Activated CD4-positive, CD25-positive, alpha-beta regulatory T cell treated with anti-CD3 and anti-CD28 coated beads, Interleukin-2, amount 50 U/mL, for 24 hours (primary cell): ENCODE measurements at regions not wholly inside any gene's neighbourhood (a gene's known extent, or its start where the extent isn't known, plus 50 kb on each side); places are given as distances from the start of the nearest gene placed in this dataset.
"Not testable (repeated sequence)": the region's sequence is repeated elsewhere in the genome, so short reads cannot be mapped to it uniquely, and the experiment has no call there.

Source experiments
- ATAC-seq, 2 donors: fragments of 150-1000 bp; cut with Tn5 transposase; one replicate each; pipeline ENCODE4 v1.10.0; 2021; ENCODE audit warnings: mild to moderate bottlenecking in 1 of 2, moderate library complexity in 1 of 2

DNA sequence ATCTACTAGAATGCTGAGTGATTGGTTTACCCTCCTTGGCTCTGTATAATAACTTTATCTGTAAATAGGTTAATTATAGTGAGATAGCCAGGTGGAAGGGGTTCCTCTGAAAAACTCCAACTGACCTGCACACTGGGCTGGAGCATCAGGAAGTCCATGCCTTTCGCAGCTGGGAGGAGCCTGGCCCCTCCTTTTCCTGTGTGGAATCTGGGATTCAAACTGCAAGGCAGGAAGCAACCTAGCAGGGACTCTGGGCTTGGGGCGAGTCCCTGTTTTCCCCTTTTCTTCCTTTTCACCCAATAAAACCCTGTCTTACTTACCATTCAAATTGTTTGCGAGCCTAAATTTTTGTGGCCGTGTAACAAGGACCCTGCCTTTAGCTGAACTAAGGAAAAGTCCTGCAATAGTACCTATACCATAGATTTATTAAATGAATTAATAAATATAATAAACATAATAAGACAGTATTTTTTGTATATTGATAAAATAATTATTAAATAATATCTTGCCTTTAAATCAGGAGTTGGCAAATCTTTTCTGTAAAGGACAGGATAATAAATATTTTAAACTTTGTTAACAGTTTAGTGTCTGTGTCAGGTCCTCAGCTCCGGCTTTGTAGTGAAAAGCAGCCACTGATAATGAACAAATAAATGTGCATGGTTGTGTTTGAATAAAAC lies 406.2 kb upstream of the MMS22L start:
- ATAC-seq: no peak

DNA sequence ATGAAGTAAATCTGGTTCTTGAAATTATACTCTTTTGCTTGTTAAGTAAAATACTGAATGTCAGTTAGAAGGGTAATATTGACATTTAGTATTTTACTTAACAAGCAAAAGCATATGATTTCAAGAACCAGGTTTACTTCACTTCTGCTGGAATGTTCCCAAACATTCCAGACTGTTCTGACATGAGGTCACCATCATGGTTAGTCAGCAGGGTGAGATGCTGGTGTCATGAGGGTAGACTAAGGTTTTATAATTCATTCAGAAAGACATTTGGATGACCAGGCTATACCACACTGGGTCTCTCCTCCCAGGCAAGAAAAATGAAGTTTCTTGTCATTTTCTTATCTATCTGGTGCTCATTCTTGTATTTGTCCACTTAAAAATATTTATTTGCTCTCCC lies 414.4 kb upstream of the MMS22L start:
- no peak for ATAC-seq

DNA sequence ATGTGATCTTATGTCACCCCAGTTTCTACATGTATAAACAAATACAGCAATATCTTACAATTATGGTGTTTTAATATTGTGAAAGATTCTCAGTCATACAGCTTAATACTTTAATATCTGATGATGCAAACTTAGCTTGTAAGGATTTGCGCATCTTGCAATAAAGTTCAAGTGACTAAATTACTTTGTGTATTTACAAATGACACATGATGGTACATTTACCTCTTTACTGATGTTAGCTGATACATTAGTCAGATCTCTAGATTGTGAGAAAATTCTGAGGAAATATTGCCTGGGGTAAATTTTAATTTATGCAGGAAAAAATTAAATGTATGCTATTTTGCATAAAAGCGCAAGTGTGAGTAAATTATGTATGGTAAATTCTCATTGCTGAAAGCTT lies 418.8 kb upstream of the MMS22L start:
- ATAC-seq: no peak

DNA sequence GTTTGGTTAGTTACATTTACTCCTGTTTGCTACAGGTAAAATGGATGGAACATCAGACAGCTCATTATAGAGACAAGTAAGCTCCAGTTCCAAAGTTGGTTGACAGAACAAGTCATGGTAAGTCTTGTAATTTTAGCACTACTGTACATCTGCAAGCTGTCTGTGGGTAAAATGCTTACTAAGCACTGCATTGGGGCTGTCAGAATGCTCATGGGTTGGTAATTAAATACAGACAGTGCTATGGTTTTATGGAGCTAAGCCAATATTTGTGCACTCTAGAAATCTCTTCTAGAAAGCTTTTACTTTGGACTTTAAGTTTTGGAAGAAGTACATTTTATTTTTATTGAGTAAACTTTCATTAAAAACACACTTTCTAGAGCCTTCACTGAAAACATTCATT lies 419.2 kb upstream of the MMS22L start:
- ATAC-seq: no peak

DNA sequence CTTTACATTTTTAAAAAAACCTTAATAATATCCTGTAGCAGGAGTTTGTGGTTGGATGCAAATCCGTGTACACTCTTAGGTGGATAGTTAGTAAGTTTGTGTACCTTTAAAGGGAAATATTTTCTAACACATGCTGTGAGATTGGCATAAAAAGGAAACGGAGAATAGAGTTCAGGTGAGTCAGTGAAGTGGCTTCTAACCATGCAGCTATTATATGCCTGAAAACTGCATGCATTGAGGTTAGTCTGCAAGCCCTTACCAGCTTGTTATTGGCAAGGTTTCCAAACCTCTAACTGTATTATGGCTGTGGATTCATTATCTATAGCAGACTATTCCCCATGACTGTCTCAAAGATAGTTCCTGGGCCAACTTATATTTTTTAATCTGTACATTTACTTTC lies 420.6 kb upstream of the MMS22L start:
- no peak for ATAC-seq

DNA sequence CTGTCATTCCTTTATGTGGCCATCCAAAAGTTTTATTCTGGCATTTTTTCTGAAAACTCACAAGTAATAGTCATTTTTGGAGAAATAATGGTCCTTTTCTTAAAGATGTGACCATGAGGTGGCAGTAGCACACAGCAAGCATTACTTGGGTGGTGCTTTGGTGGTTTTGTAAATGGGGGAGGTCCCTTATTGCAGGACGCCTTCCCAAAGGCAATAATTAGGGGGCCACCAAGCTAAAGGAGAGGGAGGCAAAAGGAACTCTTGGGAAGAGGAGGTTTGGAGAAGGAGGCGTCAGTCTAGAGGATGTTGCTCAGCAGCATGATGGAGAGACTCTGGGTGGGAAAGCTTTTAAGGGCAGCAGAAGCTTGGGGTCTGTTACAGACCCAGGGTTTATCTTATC lies 422.6 kb upstream of the MMS22L start:
- ATAC-seq: no peak

DNA sequence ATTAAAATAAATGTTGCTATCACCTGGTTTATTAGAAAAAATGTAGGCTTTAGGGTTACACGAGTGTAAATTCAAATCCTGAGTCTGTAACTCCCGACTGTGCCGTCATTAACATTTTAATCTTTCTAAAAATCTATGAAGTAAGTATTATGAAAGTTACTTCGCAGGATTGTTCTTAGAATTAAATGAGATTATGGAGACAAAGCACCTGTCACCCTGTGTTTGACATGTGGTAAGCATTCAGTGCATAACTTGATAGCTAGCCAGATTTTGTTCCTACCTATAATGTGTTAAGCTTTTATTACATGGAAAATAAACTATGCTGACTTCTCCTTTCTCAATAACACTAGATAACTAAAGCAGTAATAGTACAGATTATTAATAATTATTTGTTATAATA lies 429.7 kb upstream of the MMS22L start:
- no peak for ATAC-seq

DNA sequence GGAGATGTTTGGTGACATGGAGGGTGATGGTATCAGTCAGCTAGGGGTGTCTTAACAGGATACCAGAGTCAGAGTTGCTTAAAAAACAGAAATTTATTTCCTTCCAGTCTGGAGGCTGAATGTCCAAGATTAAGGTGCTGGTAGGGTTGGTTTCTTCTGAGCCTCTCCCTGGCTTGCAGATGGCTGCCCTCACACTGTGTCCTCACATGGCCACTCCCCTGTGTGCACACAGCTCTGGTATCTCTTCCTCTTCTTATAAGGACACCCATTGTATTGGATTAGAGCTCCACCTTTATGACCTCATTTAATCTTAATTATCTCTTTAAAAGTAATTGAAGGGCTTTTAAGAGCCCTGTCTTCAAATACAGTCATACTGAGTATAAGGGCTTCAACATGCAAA lies 431.8 kb upstream of the MMS22L start:
- no peak for ATAC-seq

DNA sequence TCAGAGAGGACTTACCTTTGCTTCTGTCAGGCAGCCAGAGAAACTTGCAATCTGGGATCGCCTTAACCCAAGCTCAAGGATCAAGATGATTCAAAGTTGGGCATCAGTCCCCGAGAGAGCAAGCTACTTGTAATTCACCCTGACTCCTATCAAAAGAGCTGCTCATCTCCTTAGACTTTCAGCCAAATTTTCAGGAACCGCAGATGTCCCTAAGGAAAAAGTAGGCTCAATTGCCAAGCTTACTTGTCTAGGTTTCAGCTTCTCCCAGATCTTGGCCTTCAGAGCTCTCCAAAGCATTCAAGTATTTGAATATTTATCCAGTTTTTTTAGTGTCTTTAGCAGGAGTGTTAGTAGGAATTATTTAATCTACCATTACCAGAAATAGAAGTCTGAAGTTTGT lies 434.1 kb upstream of the MMS22L start:
- ATAC-seq: no peak

DNA sequence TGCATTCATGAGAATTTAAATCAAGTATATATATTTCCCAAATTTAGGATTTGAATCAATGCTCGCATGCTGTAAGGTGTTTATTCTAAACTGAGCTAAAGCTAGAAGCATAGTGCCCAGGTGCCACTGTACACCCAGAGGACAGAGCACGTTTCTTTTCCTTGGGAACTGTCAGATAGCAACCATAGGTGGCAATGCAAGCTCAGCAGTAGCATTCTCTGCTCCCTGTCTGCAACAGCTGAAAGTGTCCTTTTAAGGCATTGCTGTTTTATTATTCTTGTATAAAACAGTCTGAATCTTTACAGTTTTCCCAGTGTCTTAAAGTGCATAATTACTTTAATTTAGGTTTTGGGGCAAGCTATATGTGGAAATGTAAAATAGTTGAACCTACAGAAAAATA lies 443.4 kb upstream of the MMS22L start:
- ATAC-seq: no peak

DNA sequence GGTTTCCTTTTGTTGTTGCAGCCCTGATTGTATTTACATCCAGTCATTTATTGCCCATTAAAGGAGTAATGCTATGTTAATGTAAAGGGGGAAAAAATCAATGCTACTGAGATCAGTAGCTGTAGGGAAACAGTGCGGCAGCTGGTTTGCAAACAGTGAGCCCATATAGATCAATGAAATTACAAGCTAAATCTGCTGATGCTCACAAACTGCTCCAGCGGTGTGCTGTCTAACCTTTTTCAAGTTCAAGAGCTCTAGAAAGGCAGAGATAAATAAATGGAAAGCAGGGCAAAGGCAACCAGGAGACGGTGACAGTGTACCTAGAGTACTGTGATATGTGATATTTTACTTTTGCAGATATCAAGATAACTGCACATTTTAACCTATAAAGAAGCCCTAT lies 449.0 kb upstream of the MMS22L start:
- ATAC-seq: no peak

DNA sequence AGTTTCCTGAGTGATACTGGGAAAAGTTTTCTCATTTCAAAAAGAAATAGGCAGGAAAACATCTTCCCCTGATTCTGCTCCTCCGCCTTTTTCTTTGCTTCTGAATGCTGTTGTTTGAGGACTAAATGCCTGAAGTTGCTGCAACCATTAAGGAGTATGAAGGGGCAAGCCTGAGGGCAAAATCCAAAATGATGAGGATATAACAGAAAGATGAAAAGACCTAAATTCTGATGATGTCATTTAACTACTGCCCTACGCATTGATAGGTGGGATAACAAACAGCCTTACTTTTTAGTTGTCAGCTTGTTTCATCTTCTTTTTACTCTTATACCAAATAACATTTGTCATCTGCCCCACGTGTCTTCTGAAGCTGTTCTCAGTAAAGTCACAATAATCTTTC lies 474.6 kb upstream of the MMS22L start:
- ATAC-seq: no peak

DNA sequence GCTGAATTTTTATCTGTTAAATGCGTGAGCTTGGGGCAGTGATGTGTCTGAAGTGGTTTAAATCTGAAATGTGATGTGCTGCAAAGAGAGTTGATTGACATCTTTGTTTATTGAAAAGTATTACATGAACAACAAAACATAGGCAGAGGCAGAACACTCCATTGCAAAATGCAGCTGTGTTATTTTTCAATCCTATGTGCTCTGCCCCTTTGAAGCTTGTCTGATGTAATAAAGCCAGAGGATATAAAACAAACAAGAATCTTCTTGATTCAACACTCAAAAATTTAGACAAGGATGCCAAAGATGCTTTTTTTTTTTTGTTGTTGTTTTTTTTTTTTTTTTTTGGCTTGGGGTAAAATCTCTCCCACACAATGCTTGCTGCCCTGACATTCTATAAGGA lies 482.4 kb upstream of the MMS22L start:
- ATAC-seq: no peak

DNA sequence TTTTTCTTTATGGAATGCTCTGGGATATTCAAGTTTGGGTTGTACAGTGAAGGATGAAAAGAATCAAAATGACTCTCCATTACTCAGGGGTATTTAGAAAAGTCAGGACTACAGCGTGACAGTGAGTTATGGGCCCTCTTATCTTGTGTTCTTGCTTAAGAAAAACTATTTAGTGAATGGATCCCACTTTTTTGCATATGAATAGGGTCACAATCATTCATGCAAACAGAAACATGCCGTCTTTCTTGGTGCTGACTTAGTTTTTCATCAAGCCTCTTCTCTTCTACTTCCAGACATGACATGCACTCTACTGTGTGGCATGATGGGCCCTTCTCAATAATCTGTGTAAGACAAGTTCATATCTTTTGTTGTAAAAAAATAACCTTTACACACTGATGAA lies 488.4 kb upstream of the MMS22L start:
- ATAC-seq: no peak

DNA sequence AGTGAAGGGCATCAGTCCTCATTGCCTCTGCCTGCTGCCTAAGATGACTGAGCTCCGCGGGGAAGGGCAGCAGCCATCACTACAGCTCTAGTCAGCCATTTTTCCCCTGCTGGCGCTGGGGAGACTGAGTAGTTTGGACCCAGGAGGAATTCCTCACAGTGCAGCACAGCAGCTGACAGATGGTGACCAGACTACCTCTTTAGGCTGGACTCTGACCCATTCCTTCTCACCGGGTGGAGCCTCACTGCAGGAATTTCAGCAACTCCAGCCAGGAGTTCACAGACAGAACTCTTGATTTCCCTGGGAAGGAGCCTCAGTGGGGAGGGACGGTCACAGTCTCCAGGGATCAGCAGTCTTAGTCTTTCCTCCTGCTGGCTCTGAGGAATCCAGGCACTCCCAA lies 492.0 kb upstream of the MMS22L start:
- ATAC-seq: no peak

DNA sequence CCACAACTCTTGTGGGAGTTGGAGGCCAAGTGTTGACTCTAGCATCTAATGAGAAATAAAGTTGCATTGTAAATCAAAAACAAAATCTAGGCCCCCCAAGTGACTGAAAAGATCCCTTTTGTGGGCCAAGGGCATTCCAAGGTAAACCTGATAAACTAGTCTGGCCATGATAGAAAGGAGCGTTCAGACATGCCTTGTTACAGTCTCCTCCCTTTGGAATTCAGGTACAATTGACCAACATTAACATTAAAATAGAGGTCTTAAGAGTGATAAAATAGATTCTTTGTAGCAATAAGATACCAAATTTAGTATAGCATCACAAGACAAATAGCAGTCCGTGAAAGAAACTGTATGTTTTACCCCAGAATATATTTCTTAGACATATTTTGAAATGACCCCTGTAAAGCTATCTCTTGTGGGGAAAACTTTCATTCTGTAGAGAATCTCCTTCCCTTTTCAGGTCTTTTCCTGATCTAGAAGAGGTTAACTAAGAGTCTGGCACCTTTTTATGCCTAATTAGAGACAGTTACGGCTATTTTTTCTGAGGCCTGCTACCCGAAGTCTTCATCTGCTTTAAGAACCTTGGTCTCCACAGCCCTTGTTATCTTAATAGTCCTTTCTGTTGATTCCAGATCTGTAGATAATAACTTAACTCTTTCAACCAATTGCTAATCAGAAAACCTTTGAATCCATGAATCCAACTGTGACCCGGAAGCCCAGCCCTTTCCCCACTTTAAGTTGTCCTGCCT lies 495.4 kb upstream of the MMS22L start:
- ATAC-seq: no peak

DNA sequence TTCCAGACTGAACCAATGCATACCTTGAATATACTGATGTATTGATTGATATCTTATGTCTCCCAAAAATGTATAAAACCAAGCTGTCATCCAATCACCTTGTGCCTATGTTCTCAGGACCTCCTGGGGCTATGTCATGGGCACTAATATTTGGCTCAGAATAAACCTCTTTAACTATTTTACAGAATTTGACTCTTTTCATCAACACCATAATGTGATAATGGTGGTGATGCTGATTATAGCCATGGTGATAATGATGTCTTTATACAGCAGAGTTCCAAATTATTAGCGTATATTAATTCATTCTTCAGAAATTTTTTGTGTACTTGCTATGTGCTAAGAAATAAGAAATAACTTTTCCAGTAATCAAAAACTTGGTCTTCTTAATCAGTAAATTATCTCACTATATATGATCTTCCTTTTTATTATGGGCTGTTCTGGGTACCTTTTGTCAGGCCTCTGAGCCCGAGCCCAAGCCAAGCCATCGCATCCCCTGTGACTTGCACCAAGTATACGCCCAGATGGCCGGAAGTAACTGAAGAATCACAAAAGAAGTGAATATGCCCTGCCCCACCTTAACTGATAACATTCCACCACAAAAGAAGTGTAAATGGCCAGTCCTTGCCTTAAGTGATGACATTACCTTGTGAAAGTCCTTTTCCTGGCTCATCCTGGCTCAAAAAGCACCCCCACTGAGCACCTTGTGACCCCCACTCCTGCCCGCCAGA lies 496.2 kb upstream of the MMS22L start:
- ATAC-seq: not testable (repeated sequence)

DNA sequence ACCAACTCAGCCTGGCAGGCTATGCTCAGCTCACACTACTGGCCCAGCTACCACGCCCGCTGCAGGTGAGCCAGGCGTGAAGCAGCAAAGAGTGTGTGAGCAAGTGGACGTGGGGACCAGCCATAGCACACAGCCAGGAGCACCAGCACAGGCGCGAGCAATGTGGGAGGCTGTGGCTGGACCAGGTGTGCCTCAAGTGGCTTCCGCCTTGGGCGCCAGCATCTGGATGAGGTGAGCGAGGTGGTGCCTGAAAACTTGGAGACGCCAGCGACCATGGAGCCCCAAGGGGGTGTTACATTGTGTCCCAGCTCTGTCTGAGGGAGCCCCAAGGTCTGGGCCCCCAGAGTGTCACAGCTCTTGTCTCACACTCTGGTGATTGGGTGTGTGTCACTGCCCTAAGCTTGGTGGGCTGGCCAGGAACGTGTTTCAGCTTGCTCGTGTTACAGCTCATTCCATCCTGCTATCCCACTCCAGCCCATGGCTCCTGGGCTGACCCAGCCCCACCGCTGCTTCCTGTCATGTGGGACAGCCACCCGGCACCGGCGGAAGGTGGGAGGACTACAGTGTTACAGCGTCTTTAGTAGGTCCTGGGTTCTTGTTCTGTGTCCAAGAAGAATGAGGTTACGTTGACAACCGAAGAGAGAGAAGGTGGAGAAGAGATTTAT lies 508.0 kb upstream of the MMS22L start:
- ATAC-seq: no peak

DNA sequence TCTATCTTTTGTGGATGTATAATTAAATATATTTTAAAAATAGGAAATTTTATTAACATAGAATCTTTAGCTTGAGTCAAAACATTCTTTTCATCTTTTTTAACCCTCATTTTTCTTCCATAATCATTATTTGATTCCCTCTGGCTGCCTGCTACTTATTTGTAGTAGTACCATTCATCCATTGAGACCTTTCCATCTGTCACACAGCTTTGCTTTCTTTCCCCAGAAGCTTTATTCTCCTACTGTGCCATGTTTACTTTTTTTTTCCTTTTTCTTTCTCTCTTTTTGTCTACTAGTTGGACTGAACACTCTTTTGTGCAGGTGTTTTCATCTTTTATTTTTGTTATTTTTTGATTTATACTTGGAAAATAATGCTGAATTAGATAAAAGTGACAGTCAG lies 522.6 kb upstream of the MMS22L start:
- ATAC-seq: no peak

DNA sequence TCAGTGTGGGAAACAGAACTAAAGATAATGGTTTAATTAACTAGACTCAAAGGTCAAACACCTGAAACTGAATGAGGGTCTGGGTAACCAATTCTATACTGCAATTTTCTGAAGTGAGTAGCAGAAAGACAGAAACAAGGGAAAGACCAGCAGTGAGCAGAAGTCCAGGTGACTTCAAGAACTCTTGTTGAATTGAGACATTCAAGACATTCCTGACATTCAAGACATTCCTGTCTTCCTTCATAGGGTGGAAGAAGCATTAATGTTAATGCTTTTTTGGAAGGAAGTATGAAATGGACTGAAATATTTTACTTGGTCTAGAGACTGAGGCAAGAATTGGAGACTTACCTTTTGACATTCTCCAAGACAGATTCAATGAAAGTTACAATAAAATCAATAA lies 529.9 kb upstream of the MMS22L start:
- no peak for ATAC-seq

DNA sequence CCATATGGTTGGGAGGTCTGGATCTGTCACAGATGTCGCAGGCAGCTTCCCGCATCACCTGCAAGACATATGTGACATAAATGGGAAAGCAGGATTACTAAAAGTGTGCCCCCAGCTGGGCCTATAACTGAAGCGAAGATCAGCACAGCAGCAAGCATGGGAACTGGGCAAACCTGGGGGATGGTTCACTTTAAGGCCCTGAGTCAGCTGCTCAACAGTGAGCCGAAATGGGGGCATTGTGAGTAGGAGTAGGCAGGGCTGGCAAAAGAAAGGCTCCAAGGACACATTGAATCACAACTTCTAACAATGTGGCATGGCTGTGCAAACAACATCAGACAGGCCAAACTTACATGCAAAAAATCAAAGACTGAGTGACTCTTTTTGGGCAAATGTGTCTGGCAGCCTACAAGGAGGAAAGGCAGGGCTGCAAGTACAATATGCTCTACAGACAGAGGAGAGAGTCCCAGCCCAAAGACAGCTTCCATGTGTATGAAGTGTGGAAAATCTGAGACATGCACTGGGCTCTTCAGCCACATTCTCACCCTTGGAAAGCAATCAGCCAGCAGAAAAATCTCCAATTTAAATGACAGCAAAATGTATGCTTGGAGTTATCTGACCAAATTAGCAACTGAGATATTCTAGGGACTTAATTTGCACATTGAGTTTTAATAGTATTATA lies 531.0 kb upstream of the MMS22L start:
- ATAC-seq: no peak

DNA sequence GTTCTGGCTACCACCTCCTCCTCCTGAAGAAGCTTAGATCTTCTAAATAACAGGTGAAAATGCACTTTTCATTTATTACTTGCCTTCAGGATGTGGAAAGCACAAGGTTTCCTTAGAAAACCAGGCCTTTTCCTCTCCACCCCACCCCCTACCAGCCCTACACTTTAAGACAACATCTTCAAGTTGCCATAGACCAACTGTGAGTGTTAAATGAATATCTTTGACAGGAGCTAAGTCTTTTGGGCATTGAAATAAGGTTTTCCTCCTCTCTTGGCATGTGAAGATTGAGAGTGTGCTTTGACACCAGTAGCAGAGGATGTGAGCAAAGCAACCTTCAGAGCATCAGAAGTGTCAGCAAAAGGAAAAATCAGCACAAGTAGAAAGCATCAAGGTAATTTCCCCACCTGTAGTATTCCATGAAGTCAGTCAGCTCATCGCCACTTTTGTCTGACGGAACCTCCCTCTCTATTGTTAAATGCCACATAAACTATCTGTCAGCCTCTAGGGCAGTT lies 532.3 kb upstream of the MMS22L start:
- no peak for ATAC-seq

DNA sequence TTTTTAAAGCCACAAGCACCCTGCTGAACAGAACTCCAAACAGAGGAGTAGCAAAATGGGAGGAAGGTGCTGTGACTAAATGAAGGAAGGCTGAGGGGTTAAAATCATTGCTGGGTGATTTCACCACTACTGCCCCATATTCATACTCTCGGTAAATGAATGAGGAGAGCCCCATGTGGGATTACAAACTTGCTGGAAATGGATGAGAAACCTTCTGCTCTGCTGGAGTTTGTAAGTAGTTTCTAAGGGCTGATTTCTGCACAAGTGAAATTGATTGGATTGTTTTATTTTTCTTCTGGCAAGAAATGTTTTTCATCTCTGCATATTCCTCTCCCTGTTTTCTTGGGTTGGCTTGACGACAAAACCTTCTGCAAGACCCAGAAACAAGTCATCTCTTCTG lies 533.5 kb upstream of the MMS22L start:
- no peak for ATAC-seq
